H9 (cell line): ENCODE measurements at regions not wholly inside any gene's neighbourhood (a gene's known extent, or its start where the extent isn't known, plus 50 kb on each side); places are given as distances from the start of the nearest gene placed in this dataset.

Source experiments
- DNase-seq: peaks from one replicate; pipeline ENCODE4 v3.0.0-alpha.2; 2017
- H2AFZ ChIP-seq: one replicate; pipeline ENCODE4 v1.6.1; 2013; ENCODE audit warnings: mild to moderate bottlenecking, low read length, control low read depth, moderate library complexity
- H2AK5ac ChIP-seq: 2 replicates; pipeline ENCODE4 v1.6.1; 2013; ENCODE audit warnings: low read length, control low read depth, mixed read lengths; ENCODE audit not compliant: insufficient read length
- H2BK120ac ChIP-seq: one replicate; pipeline ENCODE4 v1.6.1; 2013; ENCODE audit warnings: low read depth, mild to moderate bottlenecking, low read length, control low read depth, inconsistent platforms; ENCODE audit not compliant: poor library complexity, severe bottlenecking
- H2BK12ac ChIP-seq: 2 replicates; pipeline ENCODE4 v1.6.1; 2013; ENCODE audit warnings: low read length, control low read depth, mixed read lengths, low read depth; ENCODE audit not compliant: insufficient read length
- H2BK15ac ChIP-seq: 2 replicates; pipeline ENCODE4 v1.6.1; 2013; ENCODE audit warnings: low read depth, low read length, control low read depth
- H2BK20ac ChIP-seq: one replicate; pipeline ENCODE4 v1.6.1; 2013; ENCODE audit warnings: low read depth, mild to moderate bottlenecking, low read length, control low read depth, inconsistent platforms; ENCODE audit not compliant: poor library complexity, severe bottlenecking
- H2BK5ac ChIP-seq: 2 replicates; pipeline ENCODE4 v1.6.1; 2013; ENCODE audit warnings: low read length, control low read depth, mixed read lengths; ENCODE audit not compliant: insufficient read length
- H3K14ac ChIP-seq: 2 replicates; pipeline ENCODE4 v1.6.1; 2013; ENCODE audit warnings: low read length, control low read depth; ENCODE audit not compliant: insufficient read depth
- H3K18ac ChIP-seq: 2 replicates; pipeline ENCODE4 v1.6.1; 2013; ENCODE audit warnings: low read depth, mild to moderate bottlenecking, mixed read lengths, low read length, control low read depth; ENCODE audit not compliant: insufficient read length
- H3K23ac ChIP-seq: 2 replicates; pipeline ENCODE4 v1.6.1; 2013; ENCODE audit warnings: low read length, control low read depth, mixed read lengths, low read depth; ENCODE audit not compliant: insufficient read length
- H3K23me2 ChIP-seq: 2 replicates; pipeline ENCODE4 v1.6.1; 2013; ENCODE audit warnings: low read depth, mild to moderate bottlenecking, mixed read lengths, low read length, control low read depth; ENCODE audit not compliant: insufficient read length, poor library complexity, severe bottlenecking
- H3K27ac ChIP-seq: 2 replicates; pipeline ENCODE4 v1.5.1; 2013; ENCODE audit warnings: low read length, control low read depth, mixed read lengths, low read depth; ENCODE audit not compliant: insufficient read length
- H3K27me3 ChIP-seq: 2 replicates; pipeline ENCODE4 v1.6.1; 2013; ENCODE audit warnings: low read length, control low read depth, inconsistent platforms; ENCODE audit not compliant: insufficient read depth
- H3K4ac ChIP-seq: 2 replicates; pipeline ENCODE4 v1.6.1; 2013; ENCODE audit warnings: low read depth, mild to moderate bottlenecking, control low read depth, inconsistent platforms, low read length, moderate library complexity
- H3K4me1 ChIP-seq: 2 replicates; pipeline ENCODE4 v1.6.1; 2013; ENCODE audit warnings: low read length, control low read depth, inconsistent platforms; ENCODE audit not compliant: insufficient read depth
- H3K4me2 ChIP-seq: 2 replicates; pipeline ENCODE4 v1.6.1; 2013; ENCODE audit warnings: low read length, control low read depth, mixed read lengths; ENCODE audit not compliant: insufficient read length, insufficient read depth
- H3K56ac ChIP-seq: 2 replicates; pipeline ENCODE4 v1.6.1; 2013; ENCODE audit warnings: low read depth, mild to moderate bottlenecking, mixed read lengths, low read length, control low read depth; ENCODE audit not compliant: insufficient read length
- H3K79me1 ChIP-seq: 2 replicates; pipeline ENCODE4 v1.6.1; 2013; ENCODE audit warnings: low read depth, mild to moderate bottlenecking, moderate library complexity, low read length, control low read depth, inconsistent platforms; ENCODE audit not compliant: insufficient read depth, poor library complexity, severe bottlenecking
- H3K79me2 ChIP-seq: 2 replicates; pipeline ENCODE4 v1.6.1; 2013; ENCODE audit warnings: low read length, control low read depth, inconsistent platforms; ENCODE audit not compliant: insufficient read depth
- H3K9ac ChIP-seq: 2 replicates; pipeline ENCODE4 v1.6.1; 2013; ENCODE audit warnings: low read length, control low read depth, mixed read lengths; ENCODE audit not compliant: insufficient read length; ENCODE audit errors: extremely low read depth
- H3K9me3 ChIP-seq: one replicate; pipeline ENCODE4 v1.6.1; 2013; ENCODE audit warnings: low read depth, low read length, inconsistent platforms; ENCODE audit not compliant: control insufficient read depth
- H3T11ph ChIP-seq: one replicate; pipeline ENCODE4 v1.6.1; 2013; ENCODE audit warnings: mild to moderate bottlenecking, low read length, control low read depth, inconsistent platforms
- H4K20me1 ChIP-seq: one replicate; pipeline ENCODE4 v1.6.1; 2013; ENCODE audit not compliant: control insufficient read depth, insufficient read length, insufficient read depth
- H4K5ac ChIP-seq: 2 replicates; pipeline ENCODE4 v1.6.1; 2013; ENCODE audit warnings: low read depth, mild to moderate bottlenecking, mixed read lengths, low read length, control low read depth; ENCODE audit not compliant: insufficient read length
- H4K8ac ChIP-seq: replicated peaks from 2 replicates; pipeline ENCODE4 v1.6.1; 2013; ENCODE audit warnings: low read length, control low read depth, mixed read lengths, low read depth; ENCODE audit not compliant: insufficient read length
- H4K91ac ChIP-seq: 2 replicates; pipeline ENCODE4 v1.6.1; 2013; ENCODE audit warnings: low read depth, mild to moderate bottlenecking, moderate library complexity, mixed read lengths, low read length, control low read depth; ENCODE audit not compliant: insufficient read length
- H3K27ac Mint-ChIP-seq, 3 experiments: 2 replicates in 2 of 3; 3 replicates in 1 of 3; pipeline ENCODE4 v1.8.0; 2020 to 2021; ENCODE audit warnings: mixed read lengths in 3 of 3, mild to moderate bottlenecking in 1 of 3, moderate library complexity in 1 of 3
- H3K27me3 Mint-ChIP-seq: 2 replicates; pipeline ENCODE4 v1.8.0; 2021; ENCODE audit warnings: low read depth, mild to moderate bottlenecking, moderate library complexity, mixed read lengths
- H3K36me3 Mint-ChIP-seq, 3 experiments: 2 replicates in 2 of 3; 3 replicates in 1 of 3; pipeline ENCODE4 v1.8.0; 2020 to 2021; ENCODE audit warnings: low read depth in 3 of 3, mixed read lengths in 3 of 3; ENCODE audit not compliant: insufficient read depth in 1 of 3
- H3K4me1 Mint-ChIP-seq, 2 experiments: 2 replicates each; pipeline ENCODE4 v1.8.0; 2020; ENCODE audit warnings: mixed read lengths in 2 of 2
- H3K4me3 Mint-ChIP-seq, 2 experiments: 2 replicates in 1 of 2; 3 replicates in 1 of 2; pipeline ENCODE4 v1.8.0; 2020 to 2021; ENCODE audit warnings: mild to moderate bottlenecking in 2 of 2, mixed read lengths in 2 of 2, moderate library complexity in 1 of 2
- H3K9me3 Mint-ChIP-seq, 2 experiments: 2 replicates in 1 of 2; 3 replicates in 1 of 2; pipeline ENCODE4 v1.8.0; 2020; ENCODE audit warnings: mild to moderate bottlenecking in 2 of 2, mixed read lengths in 2 of 2, moderate library complexity in 1 of 2
- WGBS: extraction: QIAGEN DNeasy Blood & Tissue Kit; methylation state at CpG from one replicate; pipeline ENCODE4 v1.1.7; 2013; ENCODE audit warnings: missing lambda C conversion rate, low lambda C conversion rate, mixed read lengths; ENCODE audit not compliant: insufficient read length; ENCODE audit errors: extremely low coverage; 5-methylcytosine and 5-hydroxymethylcytosine counted together
- TF ChIP-seq, protein P1 (sequence below): fragments of 200-600 bp; sonication (generic); conservative IDR thresholded peaks from 3 replicates; pipeline ENCODE4 v1.8.0; 2021; ENCODE audit warnings: antibody characterized with exemption, mild to moderate bottlenecking

- no peak overlapping the region for H2AFZ ChIP-seq
- H3K23me2 ChIP-seq = no peaks in the 10 kb centered on the region
- H3K18ac ChIP-seq = no peak overlapping the region
- Mint-ChIP-seq H3K27me3 (no peaks in the 10 kb centered on the region), H3K9me3 (no peaks in the 10 kb centered on the region; a peak in 1 of 5 replicates), H3K4me3 (no peak overlapping the region), H3K27ac (no peak overlapping the region), H3K4me1 (no peaks in the 10 kb centered on the region), H3K36me3 (no peaks in the 10 kb centered on the region; a peak in 1 of 7 replicates)
- H2BK12ac ChIP-seq = no peak overlapping the region
- no peaks in the 10 kb centered on the region for H3K79me1 ChIP-seq
- H3K4me1 ChIP-seq = no peaks in the 10 kb centered on the region
- no peak overlapping the region for H3K27ac ChIP-seq
- H3K14ac ChIP-seq = no peak overlapping the region
- H4K5ac ChIP-seq = no peak overlapping the region
- H2BK20ac ChIP-seq = no peak overlapping the region
- H4K8ac ChIP-seq = no peak overlapping the region
- no peak overlapping the region for H4K91ac ChIP-seq
- H3K4me2 ChIP-seq = no peak overlapping the region
- H3K9ac ChIP-seq = no peak overlapping the region
- no peaks in the 10 kb centered on the region for H3K9me3 ChIP-seq
- H3K27me3 ChIP-seq = no peaks in the 10 kb centered on the region
- H2BK5ac ChIP-seq = no peak overlapping the region
- TF ChIP-seq, protein P1, sequence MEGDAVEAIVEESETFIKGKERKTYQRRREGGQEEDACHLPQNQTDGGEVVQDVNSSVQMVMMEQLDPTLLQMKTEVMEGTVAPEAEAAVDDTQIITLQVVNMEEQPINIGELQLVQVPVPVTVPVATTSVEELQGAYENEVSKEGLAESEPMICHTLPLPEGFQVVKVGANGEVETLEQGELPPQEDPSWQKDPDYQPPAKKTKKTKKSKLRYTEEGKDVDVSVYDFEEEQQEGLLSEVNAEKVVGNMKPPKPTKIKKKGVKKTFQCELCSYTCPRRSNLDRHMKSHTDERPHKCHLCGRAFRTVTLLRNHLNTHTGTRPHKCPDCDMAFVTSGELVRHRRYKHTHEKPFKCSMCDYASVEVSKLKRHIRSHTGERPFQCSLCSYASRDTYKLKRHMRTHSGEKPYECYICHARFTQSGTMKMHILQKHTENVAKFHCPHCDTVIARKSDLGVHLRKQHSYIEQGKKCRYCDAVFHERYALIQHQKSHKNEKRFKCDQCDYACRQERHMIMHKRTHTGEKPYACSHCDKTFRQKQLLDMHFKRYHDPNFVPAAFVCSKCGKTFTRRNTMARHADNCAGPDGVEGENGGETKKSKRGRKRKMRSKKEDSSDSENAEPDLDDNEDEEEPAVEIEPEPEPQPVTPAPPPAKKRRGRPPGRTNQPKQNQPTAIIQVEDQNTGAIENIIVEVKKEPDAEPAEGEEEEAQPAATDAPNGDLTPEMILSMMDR = no peak
- H2AK5ac ChIP-seq = no peak overlapping the region
- no CpG with 5 or more reads among the region's 2 CpGs for WGBS
- H2BK120ac ChIP-seq = no peak overlapping the region
- no peak overlapping the region for H3T11ph ChIP-seq
- H3K4ac ChIP-seq = no peak overlapping the region
- H2BK15ac ChIP-seq = no peak overlapping the region
- no peaks in the 10 kb centered on the region for H4K20me1 ChIP-seq
- no peak for DNase-seq
- no peaks in the 10 kb centered on the region for H3K79me2 ChIP-seq
- no peak overlapping the region for H3K23ac ChIP-seq
- no peak overlapping the region for H3K56ac ChIP-seq
These were observed 928.0 kb upstream of the SOX9 start for GRCh38 chr17:71192848-71193247.
